ENCODE measurements at regions not wholly inside any gene's neighbourhood (a gene's known extent, or its start where the extent isn't known, plus 50 kb on each side); places are given as distances from the start of the nearest gene placed in this dataset.

DNA sequence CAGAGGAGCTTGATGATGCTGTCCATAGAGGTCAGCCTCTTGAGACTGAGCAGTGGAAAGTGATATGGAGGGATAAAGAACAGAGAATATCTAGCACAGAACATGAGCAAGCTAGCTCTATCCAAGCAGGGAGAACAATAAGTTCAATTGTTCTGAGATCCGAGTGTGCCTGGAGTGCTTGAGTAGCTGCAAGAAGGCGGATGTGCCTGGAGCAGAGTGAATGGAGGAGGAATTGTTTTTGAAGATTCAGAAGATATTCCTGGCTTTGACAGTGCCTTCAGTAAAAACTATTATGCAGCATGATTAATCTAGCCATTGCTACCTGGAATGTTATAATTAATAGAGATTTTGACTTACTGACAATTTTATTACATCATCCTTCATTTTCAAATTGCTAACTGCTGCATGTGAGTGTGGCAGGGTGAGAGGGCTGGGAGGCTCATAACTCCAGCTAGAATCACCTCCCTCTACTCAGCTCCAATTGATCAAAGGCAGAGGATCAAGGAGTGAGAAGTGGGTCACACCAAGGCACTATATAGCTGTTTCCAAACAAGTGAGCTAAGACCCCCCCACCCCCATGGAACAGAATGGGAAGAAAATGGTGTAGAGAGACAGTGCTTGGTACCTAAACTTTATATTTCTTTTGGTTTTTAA is 302.8 kb downstream of the ADRA2A start:
- no peak overlapping the region for H3K9ac ChIP-seq (replicated peaks; ENCODE audit: extremely low read depth, insufficient read depth, low read length)
- ChIA-PET POLR2A (no interaction called here), CTCF (no interaction called here)
- no peak overlapping the region for H3K4me2 ChIP-seq (ENCODE audit: insufficient read depth, low read length)
- H4K20me1 ChIP-seq (replicated peaks; ENCODE audit: control insufficient read depth, extremely low read depth, insufficient read depth, low read length): no peaks in the 10 kb centered on the region
- H3K9me3 ChIP-seq (replicated peaks; ENCODE audit: control insufficient read depth, insufficient read depth, low read length): peaks cover 3% of the 10 kb centered on the region
- no TSS peak for BruUV-seq (replicated peaks)
- TF ChIP-seq MYC (IDR thresholded peaks at IDR 0.05; ENCODE audit: low read depth, low read length) (no peak), FOS (IDR thresholded peaks at IDR 0.05; ENCODE audit: borderline replicate concordance, insufficient read depth, low read length) (no peak), EZH2 (IDR thresholded peaks at IDR 0.05; ENCODE audit: borderline replicate concordance, low read depth, low read length, severe bottlenecking) (no peak), POLR2AphosphoS5 (IDR thresholded peaks at IDR 0.05; ENCODE audit: insufficient read depth, low read depth, low read length) (no peak), GATA2 (IDR thresholded peaks at IDR 0.05; ENCODE audit: insufficient read depth, insufficient read length, low read depth, low read length) (no peak)
- TF ChIP-seq, protein P1, sequence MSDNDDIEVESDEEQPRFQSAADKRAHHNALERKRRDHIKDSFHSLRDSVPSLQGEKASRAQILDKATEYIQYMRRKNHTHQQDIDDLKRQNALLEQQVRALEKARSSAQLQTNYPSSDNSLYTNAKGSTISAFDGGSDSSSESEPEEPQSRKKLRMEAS (IDR thresholded peaks at IDR 0.05; ENCODE audit: insufficient read depth, insufficient read length): no peak
- TF ChIP-seq, protein P2, sequence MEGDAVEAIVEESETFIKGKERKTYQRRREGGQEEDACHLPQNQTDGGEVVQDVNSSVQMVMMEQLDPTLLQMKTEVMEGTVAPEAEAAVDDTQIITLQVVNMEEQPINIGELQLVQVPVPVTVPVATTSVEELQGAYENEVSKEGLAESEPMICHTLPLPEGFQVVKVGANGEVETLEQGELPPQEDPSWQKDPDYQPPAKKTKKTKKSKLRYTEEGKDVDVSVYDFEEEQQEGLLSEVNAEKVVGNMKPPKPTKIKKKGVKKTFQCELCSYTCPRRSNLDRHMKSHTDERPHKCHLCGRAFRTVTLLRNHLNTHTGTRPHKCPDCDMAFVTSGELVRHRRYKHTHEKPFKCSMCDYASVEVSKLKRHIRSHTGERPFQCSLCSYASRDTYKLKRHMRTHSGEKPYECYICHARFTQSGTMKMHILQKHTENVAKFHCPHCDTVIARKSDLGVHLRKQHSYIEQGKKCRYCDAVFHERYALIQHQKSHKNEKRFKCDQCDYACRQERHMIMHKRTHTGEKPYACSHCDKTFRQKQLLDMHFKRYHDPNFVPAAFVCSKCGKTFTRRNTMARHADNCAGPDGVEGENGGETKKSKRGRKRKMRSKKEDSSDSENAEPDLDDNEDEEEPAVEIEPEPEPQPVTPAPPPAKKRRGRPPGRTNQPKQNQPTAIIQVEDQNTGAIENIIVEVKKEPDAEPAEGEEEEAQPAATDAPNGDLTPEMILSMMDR (IDR thresholded peaks at IDR 0.05; ENCODE audit: extremely low read depth in 1 of 2, insufficient read depth in 1 of 2, low read depth in 1 of 2, low read length in 2 of 2): no peak
- no peak for FAIRE-seq
- DNase-seq (ENCODE audit: low read depth, low spot score): no peak
- no peaks in the 10 kb centered on the region for H3K79me2 ChIP-seq (ENCODE audit: control insufficient read depth, insufficient read depth, low read length)
- intact Hi-C loops (cut with micrococcal nuclease): no loop called here
- H3K36me3 ChIP-seq (ENCODE audit: control insufficient read depth in 2 of 2, extremely low read depth in 1 of 2, insufficient read depth in 2 of 2, low read length in 2 of 2): no peaks in the 10 kb centered on the region
- H3K27me3 ChIP-seq (ENCODE audit: control insufficient read depth in 2 of 2, insufficient read depth in 2 of 2, low read length in 2 of 2): no peaks in the 10 kb centered on the region
- H3K4me1 ChIP-seq (ENCODE audit: control insufficient read depth, extremely low read depth, insufficient read depth, low read length): no peaks in the 10 kb centered on the region
- no peak overlapping the region for H3K4me3 ChIP-seq (replicated peaks in 1 of 3; ENCODE audit: insufficient read depth in 1 of 3, low read depth in 1 of 3, low read length in 3 of 3)
- H3K9me1 ChIP-seq (replicated peaks; ENCODE audit: control insufficient read depth, extremely low read depth, insufficient read depth, low read length): no peaks in the 10 kb centered on the region
- H2AFZ ChIP-seq (ENCODE audit: low read depth, low read length): no peak overlapping the region
- dilution Hi-C loops (cut with MboI; ENCODE audit: extremely low pct_ligation_motif_present, low sequenced_read_pairs): no loop called here
- no peak overlapping the region for H3K27ac ChIP-seq (ENCODE audit: insufficient read depth, low read depth, low read length)

All from endothelial cell of umbilical vein (primary cell).